ENCODE measurements at regions not wholly inside any gene's neighbourhood (a gene's known extent, or its start where the extent isn't known, plus 50 kb on each side); places are given as distances from the start of the nearest gene placed in this dataset.

DNA sequence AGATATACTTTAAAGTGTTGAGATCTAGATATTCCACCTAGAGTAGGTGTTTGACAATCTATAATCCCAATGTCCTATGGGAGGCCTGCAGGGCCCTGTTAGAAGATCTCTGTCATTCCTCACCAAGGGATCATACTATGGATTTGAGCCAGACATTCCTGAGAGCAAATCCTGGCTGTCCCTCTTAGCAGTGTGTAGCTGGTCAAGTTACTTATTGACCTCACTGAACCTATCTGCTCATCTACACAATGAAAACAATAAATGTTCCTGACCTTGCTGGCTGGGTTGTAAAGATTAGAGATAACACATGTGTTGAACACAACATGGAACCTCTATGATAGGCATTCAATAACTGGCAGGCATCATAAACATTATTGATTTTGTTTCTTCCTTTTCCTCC lies 265.6 kb upstream of the ATP11B start:
- no peak for DNase-seq

DNA sequence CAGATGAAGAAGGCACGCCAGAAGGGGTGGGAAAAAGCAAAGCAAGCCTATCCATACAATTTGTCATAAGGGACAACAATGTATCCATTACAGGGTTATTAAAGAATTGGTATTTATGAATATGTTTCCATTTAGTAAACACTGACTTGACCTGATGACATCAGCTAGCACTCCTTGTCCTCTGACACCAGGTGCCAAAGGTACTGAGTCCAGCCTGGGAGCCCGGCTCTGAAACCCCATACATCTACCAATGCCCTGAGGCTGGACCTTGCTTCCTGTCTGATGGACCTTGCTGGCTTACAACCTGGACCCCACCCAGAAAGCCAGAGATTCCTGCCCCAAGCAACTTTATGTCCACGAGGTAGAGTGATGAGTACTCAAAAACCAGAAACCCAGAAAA lies 263.0 kb upstream of the ATP11B start:
- DNase-seq: no peak

DNA sequence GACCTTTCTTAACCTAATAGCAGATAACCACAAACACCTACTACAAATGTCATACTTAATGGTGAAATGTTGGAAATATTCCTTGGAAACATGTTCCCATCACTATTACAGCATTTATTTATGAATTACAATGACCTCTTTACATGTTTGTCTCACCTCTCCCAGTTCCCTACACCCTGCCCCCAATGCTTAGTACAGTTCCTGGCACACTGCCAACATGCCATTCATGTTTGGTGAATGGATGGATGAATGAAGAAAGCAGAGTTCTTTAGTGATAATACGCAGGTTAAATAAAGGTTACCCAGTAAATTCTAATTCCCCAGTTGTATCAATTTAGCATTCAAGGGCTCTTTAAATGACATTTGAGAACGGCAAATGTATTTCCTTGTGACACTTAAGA lies 259.9 kb upstream of the ATP11B start:
- DNase-seq: no peak

DNA sequence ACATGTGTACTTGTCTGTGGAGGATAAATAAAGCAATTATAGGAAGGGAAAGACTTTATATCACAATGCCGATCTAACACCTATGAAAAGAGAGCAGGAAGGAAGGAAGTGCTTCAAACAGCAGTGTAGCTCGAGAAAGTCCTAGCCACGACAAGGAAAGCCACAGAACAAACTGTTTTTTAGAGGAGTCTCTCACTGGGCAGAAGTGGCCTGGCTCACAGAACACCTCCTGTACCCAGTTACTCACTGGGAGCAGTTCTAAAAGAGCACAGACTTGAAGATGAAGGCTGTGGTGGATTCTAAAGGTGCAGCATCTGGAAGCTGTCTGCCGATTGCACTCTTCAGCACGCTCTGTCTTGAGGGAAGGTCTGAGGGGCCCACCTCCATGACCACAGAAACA lies 248.8 kb upstream of the ATP11B start:
- no peak for DNase-seq

DNA sequence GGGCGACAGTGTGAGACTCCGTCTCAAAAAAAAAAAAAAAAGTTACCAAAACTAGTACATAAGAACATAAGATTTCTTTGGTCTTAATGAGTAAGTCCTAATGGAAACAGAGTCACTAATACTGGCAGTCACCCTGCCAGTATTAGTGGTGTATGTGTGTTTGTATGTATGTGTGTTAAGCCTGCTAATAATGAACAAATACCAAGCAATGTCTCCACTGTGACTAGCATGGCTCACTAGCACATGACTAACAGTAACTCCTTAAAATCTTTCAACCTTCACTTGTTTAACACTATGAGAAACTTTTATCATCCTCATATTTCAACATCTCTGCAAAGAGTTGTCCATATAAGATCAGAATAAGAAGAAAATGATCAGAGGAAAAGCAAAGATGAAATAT lies 231.0 kb upstream of the ATP11B start:
- DNase-seq: no peak

DNA sequence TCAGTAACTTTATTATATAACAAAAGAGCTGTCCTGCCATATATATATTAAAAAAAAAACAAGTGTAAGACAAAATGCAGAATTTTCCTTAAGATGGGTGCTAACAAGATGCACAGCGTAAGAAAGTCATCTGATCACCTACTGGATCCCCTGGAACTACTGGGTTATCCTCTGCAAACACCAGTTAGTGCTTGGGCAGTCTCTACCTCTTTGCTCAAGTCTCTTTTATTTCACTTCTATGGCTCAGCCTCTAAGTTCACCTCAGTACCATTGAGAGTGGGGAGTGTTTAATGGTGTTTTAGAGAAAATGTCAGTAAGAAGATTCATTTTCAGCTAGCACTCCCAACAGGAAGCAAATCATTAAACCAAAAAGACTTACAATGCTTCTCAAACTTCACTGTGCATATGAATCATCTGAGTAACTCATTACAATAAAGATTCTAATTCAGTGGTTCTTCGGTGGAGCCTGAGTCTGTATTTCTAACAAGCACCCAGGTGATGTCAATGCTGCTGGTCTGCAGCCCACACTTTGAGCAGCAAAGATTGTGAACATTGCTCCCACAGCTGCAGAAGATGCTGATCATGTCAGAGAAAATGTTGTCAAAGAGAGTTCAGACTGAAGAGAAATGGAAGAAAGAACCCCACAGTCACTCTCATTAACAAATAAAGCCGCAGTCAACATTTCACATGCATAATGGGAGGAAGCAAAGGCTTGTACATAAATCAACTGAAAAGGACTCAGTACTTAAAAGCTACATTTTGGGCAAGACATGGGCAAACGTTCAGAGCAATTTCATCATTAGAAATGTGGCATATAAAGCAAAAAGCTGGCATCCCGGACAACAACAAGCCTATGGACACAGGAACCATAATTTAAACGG lies 227.1 kb upstream of the ATP11B start:
- DNase-seq: no peak

DNA sequence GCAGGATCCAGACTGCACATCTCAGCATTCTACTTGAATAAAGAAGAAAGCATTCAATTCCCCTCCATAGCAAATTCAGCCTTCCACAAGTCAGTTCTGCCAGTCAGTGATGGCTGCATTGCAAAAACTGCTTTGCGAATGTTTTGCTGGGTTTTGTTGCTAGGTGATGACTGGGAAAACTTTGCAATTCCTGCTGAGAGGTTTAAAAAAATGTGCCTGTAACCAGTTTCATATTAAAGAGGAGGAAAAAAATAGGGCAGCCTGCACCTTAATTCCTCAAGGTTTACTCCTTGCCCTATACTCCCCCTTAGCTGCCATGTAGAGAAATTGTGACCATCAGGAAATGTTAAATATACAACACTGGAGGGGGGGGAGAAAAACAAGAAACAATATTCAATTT lies 225.6 kb upstream of the ATP11B start:
- no peak for DNase-seq

DNA sequence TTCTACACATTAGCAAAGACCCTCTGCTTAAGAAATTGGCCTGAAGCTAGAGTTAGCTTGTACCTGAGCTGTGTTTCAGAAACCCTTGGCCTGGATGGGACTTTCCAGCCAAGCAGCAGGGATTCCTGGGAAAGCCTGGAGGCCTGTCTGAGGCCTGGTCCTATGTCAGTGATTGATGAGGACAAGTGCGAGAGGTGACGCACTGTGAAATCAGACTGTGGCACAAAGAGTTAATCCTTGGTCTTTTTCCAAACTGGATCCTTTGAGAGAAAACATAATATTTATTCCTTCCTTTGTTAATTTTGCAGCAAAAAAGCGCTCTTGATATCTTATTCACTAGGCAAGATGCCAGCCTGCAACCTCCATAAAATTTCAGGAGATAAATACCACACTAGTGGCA lies 225.0 kb upstream of the ATP11B start:
- DNase-seq: no peak

DNA sequence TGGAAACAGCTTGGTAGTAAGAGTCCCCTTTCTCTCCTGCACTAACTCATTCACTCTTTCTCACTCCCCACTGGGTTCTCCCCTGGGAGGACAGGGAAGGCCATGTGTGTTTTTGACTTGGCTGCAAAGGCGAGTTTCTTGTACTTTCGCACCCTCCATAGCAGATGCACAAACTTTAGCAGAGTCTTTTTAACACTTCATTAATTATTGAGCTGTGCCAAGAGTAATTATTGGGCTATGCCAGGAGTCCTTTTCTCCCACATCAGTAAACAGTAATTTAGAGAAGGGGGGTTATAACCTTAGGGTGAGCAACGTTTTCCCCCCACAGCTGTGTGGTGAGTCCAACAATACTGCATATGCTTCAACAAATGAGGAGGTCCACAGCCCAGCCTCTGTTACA lies 224.4 kb upstream of the ATP11B start:
- no peak for DNase-seq

DNA sequence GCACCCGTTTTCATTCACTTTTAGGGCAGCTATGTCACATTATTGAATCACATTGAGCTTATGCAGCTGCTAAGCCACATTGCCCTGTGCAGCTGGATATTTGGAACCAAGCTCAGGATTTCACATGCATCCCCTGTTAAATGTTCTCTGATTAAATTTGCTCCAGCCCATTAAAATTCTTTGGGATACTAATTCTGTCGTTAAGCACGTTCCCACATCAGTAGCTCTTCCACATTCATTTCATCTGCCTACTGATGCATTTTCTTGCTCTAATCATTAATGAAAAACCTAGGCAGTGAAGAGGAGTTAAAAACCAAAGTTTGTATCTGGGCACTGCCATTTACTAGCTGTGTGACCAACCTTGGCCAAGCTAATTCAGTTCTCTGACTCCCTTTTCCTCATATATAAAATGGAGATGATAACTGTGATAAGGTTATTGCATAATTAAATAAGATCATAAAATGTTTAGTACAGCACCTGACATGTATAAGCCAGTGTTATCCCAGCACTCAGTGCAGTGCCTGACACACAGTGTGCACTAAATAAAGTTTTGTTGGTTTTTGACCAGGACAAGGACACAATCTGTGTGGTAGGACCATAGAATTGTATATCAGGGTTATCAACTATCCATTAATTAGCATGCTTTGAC lies 222.2 kb upstream of the ATP11B start:
- no peak for DNase-seq

DNA sequence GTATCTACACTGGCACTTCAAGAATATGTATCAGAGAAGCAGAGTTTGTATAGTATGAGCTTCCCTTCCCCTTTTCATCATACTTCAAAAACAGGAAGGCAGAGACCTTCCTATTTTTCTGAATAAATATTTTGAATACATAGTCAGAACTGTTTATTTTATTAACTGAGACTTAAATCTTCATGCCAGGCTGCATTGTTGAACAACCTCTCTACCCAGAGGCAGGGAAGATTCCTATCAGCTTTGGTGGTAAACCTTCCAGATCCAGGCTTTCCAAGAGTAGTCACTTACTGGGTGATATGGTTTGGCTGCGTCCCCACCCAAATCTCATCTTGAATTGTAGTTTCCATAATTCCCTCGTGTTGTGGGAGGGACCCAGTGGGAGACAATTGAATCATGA lies 217.4 kb upstream of the ATP11B start:
- DNase-seq: no peak

DNA sequence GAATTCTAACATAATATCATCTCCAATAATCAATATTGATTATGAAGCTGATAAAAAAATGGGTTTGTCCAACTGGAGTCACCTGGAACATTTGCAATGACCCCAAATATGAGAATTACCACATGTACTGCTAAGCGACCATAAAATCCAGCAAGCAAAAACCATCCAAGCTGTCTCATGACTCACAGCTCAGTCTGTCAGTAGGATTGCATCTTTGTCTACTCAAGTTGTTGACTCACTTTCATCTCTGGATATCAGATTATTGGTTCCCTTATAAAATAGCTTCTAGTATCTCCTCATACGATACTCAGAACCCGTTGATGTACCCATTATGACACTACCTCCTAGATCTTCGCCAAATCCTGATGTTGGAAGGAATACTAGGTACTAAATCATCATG lies 209.8 kb upstream of the ATP11B start:
- DNase-seq: no peak

DNA sequence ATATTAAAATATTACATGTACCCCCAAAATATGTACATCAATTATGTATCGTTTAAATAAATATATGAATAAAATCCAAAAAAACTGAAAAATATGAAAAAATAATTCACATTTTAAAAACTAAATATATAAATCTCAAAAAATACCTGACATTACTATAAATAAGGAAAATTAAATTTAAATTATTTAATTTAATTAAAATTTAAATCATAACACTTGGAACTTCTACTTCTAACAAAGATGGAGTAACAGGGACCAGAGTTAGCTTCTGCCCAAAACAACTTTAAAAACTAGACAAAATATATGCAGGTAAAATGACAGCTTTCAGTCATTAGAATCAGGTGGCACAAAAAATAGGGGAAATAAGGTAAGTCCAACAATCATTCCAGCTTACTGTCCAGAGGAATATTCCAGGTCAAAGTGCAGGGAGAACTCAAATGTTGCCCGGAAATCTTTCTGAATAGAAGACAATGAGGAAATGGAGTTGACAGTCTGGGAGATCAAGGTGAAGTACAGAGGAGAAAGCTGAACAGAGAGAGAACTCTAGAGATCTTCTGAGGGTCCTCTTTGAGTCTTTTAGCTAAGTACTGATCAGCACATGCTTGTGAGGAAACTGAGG lies 207.7 kb upstream of the ATP11B start:
- no peak for DNase-seq

DNA sequence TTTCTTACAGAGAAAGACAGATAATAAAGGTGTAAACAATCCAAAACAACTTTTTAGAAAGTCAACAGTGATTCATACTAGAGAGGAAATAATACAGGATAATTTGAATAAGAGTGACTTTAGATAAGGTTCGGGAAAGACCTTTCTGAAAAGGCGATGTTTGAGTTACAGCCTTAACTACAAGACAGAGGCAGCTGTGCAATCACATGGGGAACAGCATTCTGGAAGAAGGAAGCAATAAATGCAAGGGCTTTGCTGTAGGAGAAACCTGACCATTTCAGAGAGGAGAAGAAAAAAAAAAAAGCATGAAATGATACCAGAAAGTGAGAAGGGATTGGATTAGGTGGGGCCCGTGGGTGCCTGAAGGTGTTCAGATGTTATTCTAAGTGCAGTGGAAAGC lies 200.6 kb upstream of the ATP11B start:
- no peak for DNase-seq

DNA sequence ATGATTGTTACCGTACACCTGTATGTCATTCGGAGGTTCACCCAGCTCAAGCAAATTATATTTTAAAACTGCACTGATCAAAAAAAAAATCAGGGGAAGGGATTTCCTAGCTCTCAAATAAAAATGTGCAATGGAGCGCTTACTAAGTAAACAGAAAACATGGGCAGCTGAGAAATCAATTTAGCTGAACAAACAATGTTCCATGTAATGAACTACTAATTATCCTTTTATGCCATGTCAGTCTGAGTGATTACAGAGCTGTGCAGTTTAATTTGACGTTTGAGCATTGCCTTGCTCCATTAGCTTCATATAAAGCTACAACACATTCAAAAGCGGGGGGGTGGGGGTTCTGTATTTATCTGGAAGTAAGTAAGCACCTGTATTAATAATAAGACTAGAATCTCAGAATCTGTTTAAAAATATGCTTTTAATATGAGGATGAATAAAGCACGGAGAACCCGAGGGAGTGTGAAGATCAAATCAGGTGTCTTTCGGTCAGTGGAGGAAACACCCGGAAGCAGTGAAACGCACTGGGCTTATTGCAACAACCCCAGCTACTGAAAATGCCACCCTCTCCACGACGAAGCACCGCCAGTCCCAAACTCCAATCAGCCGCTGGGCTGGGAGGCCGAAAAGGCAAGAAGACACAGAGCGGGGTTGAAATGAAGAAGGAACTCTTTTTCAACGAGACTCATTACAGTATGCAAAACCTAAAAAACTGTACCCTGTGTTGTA lies 196.5 kb upstream of the ATP11B start:
- DNase-seq: no peak

DNA sequence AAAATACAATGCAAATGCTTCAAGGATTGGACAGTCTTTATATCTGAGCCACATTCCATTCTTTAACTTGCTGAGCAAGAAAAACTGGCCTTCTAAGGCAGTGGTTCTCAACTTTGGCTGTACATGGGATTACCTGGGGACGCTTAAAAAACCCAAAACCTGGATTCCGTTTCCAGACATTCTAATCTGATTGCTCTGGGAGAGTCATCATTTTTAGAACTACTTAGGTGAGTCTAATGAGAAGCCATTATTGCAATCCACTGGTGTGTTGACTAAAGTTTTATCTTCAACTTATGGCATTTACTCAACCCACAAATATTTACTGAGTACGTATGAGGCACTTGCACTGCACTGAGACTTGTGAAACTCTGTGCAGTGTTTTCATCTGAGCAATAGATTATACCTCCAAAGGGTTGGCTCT lies 195.7 kb upstream of the ATP11B start:
- DNase-seq: no peak

DNA sequence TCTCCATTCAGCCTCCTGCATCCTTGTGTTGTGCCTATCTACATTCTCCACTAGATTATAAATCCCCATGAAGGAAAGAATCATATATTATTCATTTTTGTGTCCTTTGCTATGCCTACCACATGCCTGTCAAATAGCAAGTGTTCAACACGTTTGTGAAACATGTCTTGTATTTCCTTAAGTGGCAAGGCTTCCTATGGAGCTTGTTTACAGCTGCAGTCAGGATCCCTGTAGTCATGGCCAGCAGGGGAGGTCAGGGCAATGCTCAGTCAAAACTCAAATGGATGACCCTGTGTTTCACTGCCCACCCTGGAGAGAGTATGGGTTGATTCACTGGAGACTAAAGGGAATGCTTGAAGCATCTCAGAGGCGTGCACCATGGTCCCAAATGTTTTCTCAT lies 191.7 kb upstream of the ATP11B start:
- no peak for DNase-seq

DNA sequence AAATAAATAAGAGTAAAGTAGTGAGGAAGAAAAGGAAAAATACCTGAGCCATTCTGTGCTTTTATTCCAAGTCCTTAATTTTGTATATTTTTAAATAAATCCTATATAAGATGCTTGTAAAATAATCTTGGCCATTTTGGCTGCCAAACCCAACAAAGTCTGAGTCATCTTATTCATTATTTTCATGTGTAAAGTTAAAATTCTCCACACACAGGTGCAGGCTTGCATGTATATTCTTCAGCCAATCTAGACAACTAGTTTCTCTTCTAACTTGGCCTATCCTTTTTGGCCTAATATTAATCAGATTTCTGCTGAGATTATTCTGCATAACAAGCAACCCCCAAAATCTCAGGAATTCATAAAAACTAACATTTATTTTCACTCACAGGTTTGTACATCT lies 189.8 kb upstream of the ATP11B start:
- DNase-seq: no peak

DNA sequence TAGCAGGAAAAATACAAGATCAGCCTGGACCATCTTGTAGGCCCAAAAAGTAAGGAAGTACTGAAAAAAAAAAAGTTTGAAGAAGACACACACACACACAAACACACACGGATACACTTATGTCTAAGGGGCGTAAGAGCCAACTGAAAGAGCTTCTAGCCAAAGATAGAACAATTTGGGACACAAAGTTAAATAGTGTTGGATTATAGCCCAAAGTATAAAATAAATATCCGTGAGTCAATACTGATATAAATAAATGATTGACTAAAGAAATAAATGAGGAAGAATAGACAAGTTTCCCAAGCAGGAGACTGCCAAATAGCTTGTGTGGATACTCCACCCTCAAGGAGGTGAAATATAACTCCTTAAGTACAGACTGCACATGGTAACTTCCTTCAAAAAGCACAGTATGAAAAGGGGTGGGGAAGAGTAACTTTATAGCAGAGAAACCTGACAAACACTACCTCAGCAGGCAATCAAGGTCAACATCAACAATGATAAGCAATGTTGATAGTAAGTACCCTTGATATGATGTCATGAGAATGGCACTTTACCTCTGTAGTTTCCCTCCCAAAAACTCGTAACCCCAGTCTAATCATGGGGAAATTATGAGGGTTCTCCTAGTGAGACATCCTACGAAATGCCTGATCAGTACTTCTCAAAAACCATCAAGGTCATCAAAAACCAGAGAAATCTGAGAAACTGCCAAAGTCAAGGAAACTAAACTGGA lies 187.3 kb upstream of the ATP11B start:
- DNase-seq: no peak

DNA sequence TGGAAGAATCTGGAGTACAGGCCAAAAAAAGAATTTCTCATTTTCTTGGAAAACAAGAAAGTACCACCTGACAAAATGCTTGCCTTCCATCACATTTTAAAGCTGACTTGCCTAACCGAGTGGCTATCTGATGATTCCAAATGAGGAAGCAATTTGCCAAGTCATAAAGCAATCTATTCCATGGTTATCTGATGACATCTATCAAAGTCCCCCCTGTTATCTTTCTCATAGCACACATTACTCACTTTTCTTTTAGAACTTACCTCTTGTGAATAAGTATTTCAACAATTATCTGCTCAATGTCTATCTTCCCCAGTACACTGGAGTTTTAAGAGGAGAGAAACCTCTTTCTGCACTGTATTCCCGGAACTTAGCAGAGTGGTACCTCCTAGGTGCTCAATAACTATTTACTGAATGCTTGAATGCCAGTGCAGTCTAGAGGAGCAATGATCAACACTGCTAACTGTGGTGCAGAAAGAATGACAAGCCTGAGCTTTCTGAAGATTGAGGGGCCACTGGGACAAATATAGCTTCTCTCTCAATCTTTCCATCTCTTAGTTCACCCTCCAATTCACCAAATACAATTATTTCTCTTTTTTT lies 186.3 kb upstream of the ATP11B start:
- no peak for DNase-seq

DNA sequence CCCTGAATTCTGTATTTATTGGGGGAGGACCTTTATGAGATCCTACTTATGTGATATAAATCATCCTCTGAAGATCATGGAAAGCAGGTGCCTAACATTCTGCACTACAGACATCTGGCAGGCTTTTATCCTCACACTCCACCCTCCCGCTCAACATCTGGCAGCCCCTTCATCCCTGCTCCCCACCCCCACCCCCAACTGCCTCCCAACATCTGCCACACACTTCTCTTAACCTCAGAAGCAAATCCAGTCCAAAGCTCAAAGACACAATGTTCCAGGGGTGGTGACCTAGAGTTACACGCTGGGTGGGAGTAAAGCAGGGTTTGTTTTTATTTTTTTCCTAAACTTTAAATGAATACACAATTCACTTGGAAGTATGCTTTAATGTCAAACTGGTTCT lies 184.5 kb upstream of the ATP11B start:
- DNase-seq: no peak

DNA sequence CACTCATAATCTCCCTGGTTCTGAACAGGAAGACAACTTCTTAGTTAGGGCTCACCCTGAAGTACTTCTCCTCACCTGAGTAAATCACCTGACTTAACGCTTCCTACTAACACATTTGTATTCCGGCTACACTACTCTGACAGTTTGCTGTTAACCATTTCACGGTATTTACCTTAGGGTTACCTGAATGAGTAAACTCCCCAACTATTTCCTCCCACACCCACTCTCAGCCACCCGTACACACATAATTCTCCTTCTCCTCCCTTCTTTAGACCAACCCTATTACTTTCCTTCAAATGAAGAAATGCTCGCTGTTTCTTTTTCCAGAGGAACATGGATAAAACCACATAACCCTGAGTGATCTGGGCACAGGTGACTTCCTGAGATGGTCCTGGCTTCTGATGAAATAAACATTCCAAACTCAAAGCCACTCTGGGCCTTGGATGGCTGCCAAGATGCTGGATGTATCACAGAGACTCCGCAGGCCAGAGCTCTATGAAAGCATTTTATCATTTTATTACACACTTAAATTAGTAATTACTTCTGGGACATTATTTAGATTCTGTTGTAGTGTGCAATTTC lies 183.6 kb upstream of the ATP11B start:
- DNase-seq: no peak

Data from activated naive CD4-positive, alpha-beta T cell treated with anti-CD3 and anti-CD28 coated beads, Interleukin-2, amount 50 U/mL, for 16 hours (primary cell).